ENCODE measurements at regions not wholly inside any gene's neighbourhood (a gene's known extent, or its start where the extent isn't known, plus 50 kb on each side); places are given as distances from the start of the nearest gene placed in this dataset.

DNA sequence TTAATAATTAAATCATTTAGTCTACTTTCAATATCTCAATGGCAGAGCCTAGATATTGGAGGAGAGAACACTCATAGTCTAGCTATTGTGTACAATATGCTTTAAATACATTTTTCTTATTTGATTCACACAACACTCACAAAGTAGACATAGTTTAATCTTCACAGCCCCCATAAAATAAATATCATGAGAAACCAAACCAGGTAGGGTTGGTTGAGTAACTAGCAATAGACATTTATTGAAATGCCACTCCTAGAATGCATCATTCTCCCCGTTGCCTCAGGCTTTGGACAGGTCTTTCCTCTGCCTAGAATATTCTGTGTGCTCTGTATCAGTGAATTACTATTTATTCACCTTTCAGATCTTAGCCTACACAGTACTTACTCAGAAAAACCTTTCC lies 141.9 kb downstream of the CEMIP2 start:
- DNase-seq (ENCODE audit: extremely low read depth, insufficient read length) = no peak
- TF ChIP-seq, protein P1, sequence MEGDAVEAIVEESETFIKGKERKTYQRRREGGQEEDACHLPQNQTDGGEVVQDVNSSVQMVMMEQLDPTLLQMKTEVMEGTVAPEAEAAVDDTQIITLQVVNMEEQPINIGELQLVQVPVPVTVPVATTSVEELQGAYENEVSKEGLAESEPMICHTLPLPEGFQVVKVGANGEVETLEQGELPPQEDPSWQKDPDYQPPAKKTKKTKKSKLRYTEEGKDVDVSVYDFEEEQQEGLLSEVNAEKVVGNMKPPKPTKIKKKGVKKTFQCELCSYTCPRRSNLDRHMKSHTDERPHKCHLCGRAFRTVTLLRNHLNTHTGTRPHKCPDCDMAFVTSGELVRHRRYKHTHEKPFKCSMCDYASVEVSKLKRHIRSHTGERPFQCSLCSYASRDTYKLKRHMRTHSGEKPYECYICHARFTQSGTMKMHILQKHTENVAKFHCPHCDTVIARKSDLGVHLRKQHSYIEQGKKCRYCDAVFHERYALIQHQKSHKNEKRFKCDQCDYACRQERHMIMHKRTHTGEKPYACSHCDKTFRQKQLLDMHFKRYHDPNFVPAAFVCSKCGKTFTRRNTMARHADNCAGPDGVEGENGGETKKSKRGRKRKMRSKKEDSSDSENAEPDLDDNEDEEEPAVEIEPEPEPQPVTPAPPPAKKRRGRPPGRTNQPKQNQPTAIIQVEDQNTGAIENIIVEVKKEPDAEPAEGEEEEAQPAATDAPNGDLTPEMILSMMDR (IDR thresholded peaks at IDR 0.05; ENCODE audit: insufficient read depth, low read length, poor library complexity, severe bottlenecking) = no peak

DNA sequence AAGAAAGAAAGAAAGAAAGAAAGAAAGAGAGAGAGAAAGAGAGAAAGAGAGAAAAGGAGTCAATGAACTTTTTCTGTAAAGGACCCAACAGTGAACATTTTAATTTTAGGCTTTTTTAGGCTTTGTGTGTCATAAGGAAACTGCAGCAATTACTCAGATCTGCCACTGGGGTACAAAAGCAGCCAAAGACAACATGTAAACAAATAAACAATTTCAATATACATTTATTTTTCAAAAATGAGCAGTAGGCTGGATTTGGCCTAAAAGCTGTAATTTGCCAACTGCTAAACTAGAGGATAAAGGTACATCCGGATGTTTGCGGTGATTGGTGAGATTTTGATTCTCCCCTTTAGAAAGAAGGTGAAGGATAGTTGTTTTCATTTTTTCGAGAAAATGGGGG lies 143.6 kb downstream of the CEMIP2 start:
- TF ChIP-seq, protein P1 (IDR thresholded peaks at IDR 0.05; ENCODE audit: insufficient read depth, low read length, poor library complexity, severe bottlenecking) = no peak
- H3K36me3 ChIP-seq (ENCODE audit: control insufficient read depth, insufficient read depth, low read length) = no peaks in the 10 kb centered on the region

More for the DNA sequence above, 141.9 kb downstream of the CEMIP2 start:
- H3K4me3 ChIP-seq (replicated peaks; ENCODE audit: low read depth, low read length) = no peak overlapping the region
- H3K27me3 ChIP-seq (replicated peaks; ENCODE audit: control insufficient read depth, insufficient read depth, low read length) = no peaks in the 10 kb centered on the region
- no peaks in the 10 kb centered on the region for H3K36me3 ChIP-seq (ENCODE audit: control insufficient read depth, insufficient read depth, low read length)

DNA sequence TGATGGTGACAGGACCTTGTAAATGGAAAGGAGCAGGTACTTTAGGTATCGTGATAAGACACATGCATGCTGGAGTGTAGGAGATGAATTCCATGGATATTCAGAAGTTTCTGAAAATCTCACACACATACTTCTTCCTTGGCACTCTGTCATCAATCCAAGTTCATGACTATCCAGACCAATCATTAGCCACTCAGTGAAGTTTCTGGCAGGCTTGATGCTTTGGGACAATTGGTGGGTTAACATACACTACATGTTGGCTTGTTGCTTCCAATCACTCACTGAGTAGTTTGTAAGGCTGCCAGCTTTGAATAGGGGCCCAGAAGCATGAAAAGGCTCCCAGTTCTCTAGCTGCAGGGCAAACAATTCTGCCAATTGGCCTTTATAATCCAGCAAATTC lies 147.6 kb downstream of the CEMIP2 start:
- no peaks in the 10 kb centered on the region for H3K27me3 ChIP-seq (replicated peaks; ENCODE audit: control insufficient read depth, insufficient read depth, low read length)
- H3K36me3 ChIP-seq (ENCODE audit: control insufficient read depth, insufficient read depth, low read length) = no peaks in the 10 kb centered on the region
- TF ChIP-seq, protein P1 (IDR thresholded peaks at IDR 0.05; ENCODE audit: insufficient read depth, low read length, poor library complexity, severe bottlenecking) = no peak
- H3K4me3 ChIP-seq (replicated peaks; ENCODE audit: low read depth, low read length) = no peak overlapping the region
- no peak for DNase-seq (ENCODE audit: extremely low read depth, insufficient read length)

More for the DNA sequence above, 143.6 kb downstream of the CEMIP2 start:
- Histone ChIP-seq H3K4me3 (replicated peaks; ENCODE audit: low read depth, low read length) (no peak overlapping the region), H3K27me3 (replicated peaks; ENCODE audit: control insufficient read depth, insufficient read depth, low read length) (no peaks in the 10 kb centered on the region)
- DNase-seq (ENCODE audit: extremely low read depth, insufficient read length) = no peak

DNA sequence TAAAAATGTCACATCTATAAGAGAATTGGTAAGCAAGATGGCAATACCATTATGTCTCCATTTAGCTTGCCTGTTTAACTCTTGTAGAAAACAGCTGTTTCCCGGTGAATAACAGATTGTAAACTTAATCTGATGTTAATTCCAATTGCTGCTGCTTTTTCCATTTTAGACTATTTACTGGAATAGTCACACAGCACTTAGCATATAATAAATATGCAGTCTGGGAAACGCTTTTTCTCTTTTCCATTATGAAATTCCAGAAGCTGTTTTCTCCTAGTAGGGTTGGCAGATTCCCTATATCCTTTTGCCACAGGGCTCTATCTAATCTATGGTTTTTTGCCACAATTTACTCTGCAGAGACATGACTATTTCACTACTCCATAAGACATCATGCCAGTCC lies 148.0 kb downstream of the CEMIP2 start:
- H3K27me3 ChIP-seq (replicated peaks; ENCODE audit: control insufficient read depth, insufficient read depth, low read length) = no peaks in the 10 kb centered on the region
- no peaks in the 10 kb centered on the region for H3K36me3 ChIP-seq (ENCODE audit: control insufficient read depth, insufficient read depth, low read length)
- TF ChIP-seq, protein P1 (IDR thresholded peaks at IDR 0.05; ENCODE audit: insufficient read depth, low read length, poor library complexity, severe bottlenecking) = no peak
- H3K4me3 ChIP-seq (replicated peaks; ENCODE audit: low read depth, low read length) = no peak overlapping the region
- no peak for DNase-seq (ENCODE audit: extremely low read depth, insufficient read length)

DNA sequence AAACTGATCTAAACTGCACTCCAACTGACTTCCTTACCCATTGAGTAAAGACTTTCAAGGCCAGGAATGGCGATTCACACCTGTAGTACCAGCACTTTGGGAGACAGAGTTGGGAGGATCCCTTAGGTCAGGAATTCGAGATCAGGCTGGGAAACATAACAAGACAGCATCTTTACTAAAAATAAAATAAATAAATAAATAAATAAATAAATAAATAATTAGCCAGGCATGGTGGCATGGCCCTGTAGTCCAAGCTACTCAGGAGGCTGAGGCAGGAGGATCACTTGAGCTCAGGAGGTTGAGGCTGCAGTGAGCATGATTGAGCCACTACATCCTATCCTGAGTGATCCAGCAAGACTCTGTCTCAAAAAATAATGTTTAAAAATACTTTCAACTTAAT lies 148.4 kb downstream of the CEMIP2 start:
- Histone ChIP-seq H3K27me3 (replicated peaks; ENCODE audit: control insufficient read depth, insufficient read depth, low read length) (no peaks in the 10 kb centered on the region), H3K4me3 (replicated peaks; ENCODE audit: low read depth, low read length) (no peak overlapping the region), H3K36me3 (ENCODE audit: control insufficient read depth, insufficient read depth, low read length) (no peaks in the 10 kb centered on the region)
- no peak for DNase-seq (ENCODE audit: extremely low read depth, insufficient read length)
- TF ChIP-seq, protein P1 (IDR thresholded peaks at IDR 0.05; ENCODE audit: insufficient read depth, low read length, poor library complexity, severe bottlenecking) = no peak

DNA sequence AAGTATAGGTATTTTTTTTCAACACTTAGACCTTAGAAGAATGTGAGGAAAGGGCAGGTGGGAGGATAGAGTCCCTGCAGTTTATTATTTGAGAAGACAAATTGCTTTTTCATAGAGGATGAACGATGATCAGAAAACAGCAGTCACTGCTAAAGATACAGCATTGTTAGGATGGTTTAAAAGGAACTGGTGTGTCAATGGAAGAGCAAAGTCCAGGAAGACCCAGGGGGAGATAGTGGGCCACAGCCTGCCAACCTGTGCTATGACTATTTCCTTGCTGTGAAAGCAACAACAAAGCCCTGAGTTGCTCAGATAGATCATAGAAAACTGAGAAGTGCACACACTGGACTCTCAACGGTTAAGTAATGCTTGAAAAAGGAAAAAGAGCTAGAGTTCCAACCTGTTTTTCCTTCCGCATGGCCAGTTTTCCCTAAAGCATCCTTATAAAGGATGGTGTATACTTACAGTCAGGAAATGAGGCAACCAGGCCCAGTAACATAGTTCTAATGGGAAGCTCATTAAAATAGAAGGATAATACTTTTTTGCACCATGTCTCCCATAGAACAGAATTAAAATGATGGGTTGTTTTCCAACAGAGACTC lies 153.8 kb downstream of the CEMIP2 start:
- H3K4me3 ChIP-seq (replicated peaks; ENCODE audit: low read depth, low read length) = no peak overlapping the region
- DNase-seq (ENCODE audit: extremely low read depth, insufficient read length) = no peak
- H3K36me3 ChIP-seq (ENCODE audit: control insufficient read depth, insufficient read depth, low read length) = no peaks in the 10 kb centered on the region
- TF ChIP-seq, protein P1 (IDR thresholded peaks at IDR 0.05; ENCODE audit: insufficient read depth, low read length, poor library complexity, severe bottlenecking) = no peak
- no peaks in the 10 kb centered on the region for H3K27me3 ChIP-seq (replicated peaks; ENCODE audit: control insufficient read depth, insufficient read depth, low read length)

All from GM06990 (cell line).